GM03348 (cell line): ENCODE measurements at regions not wholly inside any gene's neighbourhood (a gene's known extent, or its start where the extent isn't known, plus 50 kb on each side); places are given as distances from the start of the nearest gene placed in this dataset.

ENCODE experiments used
- DNase-seq: peaks from one replicate; pipeline ENCODE4 v3.0.0; 2012; ENCODE audit warnings: low spot score

DNA sequence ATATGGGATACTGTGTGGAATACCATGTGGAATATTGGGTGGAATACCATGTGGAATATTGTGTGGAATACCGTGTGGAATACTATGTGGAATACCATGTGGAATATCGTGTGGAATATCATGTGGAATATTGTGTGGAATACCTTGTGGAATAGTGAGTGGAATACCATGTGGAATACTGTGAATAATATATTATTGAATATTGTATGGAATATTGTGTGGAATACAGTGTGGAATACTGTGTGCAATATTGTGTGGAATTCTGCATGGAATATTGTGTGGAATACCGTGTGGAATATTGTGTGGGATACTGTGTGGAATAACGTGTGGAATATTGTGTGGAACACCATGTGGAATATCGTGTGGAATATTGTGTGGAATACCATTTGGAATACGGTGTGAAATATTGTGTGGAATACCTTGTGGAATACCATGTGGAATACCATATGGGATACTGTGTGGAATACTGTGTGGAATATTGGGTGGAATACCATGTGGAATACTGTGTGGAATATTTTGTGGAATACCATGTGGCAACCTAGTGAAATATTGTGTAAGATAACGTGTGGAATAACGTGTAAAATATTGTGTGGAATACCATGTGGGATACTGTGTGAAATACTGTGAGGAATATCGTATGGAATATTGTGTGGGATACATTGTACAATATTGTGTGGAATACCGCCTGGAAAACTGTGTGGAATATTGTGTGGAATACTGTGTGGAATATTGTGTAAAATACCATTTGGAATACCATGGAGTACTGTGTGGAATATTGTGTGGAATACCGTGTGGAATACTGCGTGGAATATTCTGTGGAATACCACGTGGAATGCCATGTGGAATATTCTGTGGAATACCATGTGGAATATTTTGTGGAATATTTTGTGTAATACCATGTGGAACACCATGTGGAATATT, 133.9 kb upstream of the CHST15 start:
- DNase-seq, result no peak

DNA sequence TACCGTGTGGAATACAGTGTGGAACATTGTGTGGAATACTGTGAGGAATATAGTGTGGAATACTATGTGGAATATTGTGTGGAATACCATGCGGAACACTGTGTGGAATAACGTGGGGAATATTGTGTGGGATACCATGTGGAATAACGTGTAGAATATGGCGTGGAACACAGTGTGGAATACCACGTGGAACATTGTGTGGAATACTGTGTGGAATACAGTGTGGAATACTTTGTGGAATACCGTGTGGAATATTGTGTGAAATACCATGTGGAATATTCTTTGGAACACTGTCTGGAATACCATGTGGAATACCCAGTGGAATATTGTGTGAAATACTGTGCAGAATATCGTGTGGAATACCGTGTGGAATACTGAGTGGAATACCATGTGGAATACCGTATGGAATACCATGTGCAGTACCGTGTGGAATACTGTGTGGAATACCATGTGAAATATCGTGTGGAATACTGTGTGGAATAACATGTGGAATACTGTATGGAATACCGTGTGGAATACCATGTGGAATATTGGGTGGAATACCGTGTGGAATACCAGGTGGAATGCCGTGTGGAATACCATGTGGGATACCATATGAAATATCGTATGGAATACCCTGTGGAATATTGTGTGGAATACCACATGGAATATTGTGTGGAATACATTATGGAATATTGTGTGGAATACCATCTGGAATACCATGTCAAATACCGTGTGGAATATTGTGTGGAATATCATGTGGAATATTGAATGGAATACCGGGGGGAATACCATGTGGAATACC, 133.1 kb upstream of the CHST15 start:
- DNase-seq, result no peak

DNA sequence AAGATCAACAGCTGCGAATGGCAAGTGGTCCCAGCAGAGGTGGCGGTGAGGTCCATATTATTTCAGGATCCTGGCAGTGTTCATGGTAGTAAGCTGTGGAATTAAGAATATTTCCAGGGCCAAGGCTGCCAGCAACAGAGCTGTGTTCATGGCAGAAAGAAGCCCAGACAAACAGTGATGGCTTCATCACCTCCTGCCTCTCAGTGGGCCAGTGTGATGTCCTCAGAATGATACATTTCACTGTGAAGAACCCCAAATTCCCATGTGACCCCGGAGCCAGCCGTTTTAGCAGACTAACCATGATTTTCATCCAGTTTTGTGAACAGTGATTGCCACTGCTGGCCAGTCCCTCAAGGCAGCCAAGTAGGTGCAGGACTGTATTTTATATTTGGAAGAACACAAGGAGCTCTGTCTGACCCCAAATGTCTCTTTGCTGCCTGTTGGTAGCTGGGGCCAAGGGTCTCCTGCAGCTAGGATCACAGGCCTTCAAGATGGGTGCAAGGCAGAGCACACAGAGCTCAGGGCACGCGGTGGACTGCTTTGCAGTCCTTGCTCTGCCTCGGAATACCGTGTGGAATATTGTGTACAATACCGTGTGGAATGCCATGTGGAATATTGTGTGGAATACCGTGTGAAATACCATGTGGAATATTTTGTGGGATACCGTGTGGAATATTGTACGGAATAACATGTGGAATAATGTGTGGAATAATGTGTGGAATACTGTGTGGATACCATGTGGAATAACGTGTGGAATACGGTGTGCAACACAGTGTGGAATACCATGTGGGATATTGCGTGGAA, 132.3 kb upstream of the CHST15 start:
- no peak for DNase-seq

DNA sequence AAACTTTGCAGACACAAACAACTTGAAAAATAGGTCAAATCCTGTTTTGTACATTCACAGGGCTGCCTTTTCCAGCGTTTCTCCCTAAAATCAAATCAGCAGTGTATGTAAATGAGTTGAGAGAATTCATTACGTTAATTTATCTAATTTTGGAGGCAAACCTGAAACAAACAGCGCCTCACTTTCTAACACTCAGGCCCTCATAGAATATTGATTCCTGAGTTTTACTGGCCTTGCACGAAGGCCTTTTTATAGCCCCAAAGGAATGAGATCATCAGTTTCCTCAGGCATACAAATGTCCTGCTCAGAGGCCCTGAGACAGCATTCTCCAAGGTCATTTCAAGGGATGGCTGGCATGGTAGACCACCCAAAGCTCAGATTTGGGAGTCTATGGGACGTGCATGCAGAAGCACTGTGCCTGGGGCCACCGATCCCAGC, 131.7 kb upstream of the CHST15 start:
- no peak for DNase-seq

DNA sequence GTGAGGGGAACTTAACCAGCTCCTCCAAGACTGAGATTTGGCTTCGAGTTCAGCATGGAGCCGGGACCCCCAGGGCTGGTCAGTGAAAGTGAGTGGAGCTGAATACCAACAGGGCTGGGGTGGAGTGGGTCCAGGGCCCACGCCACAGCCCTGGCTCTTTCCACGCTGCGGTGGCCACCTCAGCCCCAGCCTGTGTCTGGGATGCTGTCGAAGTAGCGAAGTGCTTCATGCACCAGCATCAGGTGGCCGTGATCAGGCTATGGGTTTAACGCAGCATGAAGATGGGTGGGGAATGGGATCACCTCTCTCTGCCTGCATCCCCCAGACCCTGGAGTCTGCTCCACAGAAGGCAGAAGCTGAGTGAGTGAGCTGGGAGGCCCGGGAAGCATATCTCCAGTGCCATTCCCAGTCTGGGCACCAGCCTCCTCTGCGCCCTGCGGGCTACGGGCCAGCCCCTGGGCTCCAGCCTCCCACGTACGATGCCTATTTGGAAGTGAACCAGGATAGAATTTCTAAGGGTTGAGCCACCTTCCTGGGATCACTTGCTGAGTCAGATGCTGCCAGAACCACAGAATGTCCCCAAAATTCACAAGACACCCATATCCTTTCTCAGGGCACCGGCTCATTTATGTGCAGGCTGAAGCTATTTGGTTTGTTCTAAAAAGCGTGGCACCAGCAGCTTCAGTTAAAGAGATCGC, 131.1 kb upstream of the CHST15 start:
- DNase-seq, result no peak

DNA sequence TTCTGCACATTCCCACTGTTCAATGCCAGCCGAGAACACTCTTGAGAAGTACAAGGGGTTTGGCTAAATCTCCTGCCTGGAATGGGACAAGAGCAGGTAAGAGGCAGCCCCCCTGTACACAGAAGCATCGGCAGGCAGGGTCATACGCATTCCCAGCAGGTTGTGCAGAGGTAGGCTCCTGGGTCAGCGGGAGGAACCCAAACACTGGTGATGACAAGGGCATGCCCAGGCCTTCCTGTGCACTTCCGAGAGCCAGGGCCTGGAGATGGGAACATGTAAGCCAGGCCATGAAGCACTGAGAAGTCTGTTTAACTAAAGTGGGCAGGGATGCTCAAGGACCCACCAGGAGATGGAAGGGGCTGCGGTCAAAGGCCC, 130.3 kb upstream of the CHST15 start:
- DNase-seq, result no peak

DNA sequence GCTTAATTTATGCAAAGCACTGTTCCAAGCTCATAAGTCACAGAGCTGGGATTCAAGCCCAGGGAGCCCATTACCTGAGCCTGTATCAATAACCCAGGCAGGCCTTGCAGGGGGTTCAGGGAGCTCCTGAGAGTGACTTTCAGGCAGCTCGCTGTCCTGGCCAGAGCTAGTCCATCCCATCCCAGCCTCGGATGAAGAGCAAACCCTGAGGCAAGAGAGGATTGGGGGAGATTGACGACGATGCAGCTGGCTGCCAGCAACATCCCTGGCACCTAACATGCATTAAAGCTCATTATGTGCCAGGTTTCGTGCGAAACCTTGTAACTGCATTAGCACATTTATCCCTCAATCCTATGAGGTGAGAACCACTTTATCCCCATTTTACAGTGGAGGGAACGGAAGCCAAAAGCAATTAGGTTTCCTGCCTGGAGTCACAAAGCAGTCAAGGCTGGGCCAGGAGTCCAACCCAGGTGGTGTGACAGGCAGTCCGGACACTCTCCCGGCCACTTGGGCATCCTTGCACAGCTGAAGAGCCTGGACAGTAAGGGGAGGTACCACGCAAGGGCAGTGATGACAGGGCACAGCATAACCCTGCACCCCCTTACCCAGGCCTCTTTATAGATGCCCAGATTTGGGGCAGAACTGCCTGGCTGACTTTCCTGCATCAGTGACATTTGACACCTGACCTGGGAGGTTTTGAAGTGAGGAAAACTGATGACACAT, 129.8 kb upstream of the CHST15 start:
- no peak for DNase-seq

DNA sequence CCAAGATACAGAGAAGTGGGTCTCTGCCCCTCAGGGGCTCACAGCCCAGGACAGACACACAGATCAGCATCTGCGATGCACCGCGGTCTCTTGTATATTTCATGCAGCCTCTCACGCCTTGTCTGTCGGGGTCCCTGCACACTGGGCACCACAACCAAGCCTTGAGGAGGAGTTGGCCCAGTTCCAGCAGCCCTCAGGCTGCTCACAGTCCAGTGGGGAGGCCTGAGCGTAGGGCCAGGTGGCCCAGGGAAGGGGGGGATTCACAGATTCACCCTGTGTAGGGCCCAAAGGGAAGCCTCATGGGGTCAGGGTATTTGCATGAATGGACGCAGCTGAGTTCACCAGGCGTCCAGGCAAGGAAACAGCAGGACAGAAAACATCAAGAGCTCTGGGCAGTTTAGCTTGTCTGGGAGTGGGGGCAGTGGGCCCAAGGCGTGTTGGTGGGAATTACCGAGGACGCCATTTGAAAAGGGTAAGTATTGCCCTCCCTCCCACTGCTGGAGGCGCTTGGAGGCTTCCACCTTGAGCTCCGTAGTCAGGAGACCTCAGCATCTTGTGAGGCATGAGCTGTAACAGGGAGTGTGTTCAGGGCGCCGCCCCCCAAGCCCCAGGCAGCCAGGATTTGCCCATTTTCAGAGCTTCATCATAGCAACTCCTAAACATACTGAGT, 129.1 kb upstream of the CHST15 start:
- no peak for DNase-seq

DNA sequence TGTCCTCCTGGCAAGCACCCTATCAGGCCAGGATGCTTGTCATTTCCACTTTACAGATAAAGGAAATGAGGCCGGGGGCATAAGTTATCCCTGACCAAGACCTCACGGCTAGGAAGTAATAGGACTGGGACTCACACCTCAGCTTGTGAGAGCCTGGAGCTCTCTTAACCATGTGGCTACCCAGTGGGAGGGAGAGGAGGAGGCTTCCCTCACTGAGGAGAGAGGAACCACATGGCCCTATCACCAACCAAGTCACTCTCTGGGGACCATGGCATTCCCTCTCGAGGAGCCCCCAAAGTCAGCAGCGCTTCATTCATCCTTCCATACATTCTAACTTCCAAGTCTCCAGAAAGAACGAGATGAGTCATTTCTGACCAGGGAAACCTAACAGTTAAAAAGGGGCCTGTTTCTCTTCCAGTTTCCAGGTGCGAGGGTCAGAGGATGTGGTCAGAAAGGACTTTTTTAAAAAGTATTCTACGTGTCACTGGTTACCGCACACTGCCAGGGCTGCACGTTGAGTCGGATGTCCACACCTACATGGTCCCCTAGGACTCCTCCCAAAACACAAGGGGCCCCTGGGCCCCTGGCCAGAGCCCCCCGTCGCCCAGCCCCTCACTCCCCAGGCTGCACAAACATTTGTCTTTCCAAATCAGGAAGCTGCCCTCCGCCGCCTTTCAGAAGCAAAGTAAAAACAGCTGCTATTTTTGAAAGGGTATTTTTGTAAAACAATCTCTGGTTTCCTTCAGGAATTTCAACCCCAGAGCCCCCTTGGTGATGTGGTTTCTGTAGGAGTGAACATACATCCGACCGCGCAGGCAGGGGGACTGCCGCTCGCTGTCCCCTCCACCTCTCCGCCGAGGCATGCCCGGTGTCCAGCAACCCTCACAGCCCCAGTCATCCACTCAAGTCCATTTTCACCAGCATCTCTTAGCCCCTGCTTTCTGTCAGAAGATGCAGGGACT, 128.2 kb upstream of the CHST15 start:
- DNase-seq, result no peak

DNA sequence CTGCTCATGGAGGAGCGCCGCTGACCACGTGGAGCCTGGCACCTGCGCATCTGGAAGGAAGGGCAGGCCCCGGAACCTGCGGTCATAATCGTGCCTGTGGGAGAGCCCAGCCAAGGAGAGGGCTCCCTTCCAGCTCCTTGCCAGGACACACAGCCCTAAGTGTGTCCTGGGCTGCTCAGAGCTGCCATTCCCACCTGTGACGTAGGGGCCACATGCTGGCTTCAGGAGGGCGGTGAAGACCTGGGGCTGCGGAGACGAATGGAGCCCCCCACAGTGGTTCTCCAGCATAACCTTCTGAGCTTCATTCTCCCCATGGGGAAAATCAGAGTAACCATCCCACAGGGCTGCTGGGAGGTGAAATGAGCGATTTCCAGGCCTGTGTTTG, 127.6 kb upstream of the CHST15 start:
- no peak for DNase-seq

DNA sequence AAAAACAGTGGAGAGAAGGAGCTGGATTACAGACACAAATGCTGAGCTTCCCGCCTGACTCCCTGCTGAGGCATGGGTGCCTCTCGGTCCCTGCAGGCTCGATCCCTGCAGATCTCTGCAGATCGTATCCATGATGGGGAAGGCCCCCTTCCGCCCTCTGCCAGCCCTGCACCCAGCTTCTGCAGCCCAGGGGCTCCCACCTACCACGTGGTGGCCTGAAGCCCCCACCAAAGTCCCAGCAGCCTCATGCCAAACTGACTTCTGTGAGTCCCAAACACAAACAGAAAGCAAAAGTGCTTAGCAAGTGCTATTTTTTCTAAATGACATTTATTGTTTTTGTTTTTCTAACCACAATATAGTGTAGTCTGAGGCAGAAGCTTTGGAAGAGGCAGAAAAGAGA, 127.1 kb upstream of the CHST15 start:
- DNase-seq, result no peak

DNA sequence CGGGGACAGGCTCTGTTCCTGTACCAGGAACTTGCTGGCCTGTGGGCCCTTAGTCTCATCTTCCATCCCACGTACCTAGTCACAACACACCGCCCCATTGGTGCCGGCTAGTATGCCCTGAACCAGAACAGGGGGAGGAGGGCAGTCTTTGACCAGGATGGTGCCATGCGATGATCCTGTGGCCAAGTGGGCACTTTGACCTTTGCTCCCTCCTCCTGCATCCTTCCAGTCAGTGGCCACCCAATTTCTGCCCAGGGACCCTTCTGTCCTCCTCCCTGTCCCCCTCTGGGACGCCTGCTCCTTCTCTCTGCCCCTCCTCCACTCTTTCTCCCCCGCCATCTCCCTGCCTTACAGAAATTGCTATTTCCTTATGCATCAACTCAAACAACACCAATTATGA, 126.3 kb upstream of the CHST15 start:
- no peak for DNase-seq

DNA sequence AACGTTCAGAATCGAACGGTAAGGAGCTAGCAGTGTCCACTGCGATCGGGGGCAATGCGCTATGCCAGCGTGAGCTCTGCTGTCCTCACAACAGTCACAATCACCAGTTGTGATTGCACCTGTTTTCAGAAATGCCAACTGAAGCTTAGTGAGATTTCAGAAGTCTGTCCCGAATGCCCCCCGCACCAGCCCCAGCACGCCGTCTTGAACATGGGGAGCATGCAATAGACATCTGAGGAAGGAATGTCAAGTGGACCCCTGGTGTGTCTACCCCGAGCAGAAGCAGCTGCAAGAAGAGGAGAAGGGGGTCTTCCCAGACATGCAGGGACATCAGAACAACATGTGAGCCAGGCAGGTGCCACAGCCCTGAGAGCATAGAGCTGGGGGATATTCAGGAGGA, 125.7 kb upstream of the CHST15 start:
- no peak for DNase-seq

DNA sequence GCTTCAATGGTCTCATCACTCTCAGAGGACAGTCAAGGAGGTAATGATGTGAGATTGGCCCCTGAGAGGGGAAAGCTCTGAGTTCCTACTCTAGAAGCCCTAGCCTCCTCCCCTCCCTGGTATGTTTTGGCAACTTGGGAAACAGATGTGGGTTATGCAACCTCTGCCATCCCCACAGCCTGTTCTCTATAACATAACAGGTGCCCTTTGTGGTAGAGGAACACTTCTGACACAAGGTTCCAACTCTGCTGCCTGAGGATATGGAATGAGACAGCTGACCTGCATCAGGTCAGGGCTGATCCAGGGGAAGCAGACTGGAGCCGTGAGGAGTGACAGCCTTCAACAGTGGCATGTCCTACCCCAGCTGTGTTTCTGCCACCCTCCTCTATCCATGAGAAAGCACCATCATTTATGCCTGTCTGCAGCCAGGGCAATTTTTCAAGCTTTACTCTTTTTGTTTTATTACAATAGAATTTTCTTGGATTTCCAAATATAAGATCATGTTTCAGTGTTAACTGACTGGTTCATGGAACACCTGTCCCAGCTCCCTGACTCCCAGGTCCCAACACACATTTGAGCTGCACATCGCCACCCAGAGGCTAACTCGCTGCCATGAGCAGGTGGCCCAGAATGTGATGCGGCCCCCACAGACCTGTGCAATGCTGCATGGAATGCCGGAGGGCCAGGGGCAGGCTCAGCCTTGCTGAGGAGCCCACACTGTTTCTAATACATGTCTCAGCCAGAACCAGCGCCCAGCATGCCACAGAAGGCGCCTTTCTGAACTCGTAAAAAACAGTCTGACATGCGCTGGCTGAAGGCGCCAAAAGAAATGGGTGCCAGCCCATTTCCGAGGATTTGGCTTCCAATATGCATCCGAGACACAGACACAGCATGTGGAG, 124.8 kb upstream of the CHST15 start:
- no peak for DNase-seq

DNA sequence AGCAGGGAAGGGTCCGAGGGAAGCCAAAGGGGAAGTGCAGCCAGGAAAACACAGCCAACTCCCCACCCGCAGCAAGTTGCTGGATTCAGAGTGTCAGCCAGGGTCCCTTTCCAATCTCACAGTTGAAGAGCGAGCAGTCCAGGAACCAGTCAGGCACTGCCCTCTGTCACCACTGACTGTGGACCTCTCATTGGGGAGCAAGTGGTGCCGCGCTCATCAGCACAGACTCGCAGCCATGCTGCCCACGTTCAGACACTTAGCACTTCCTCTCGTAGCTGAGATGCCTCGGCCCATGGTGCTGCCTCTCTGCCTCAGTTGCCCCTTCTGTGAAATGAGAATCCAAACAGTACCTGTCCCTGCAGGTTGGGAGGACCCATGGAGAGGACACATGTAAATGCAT, 123.6 kb upstream of the CHST15 start:
- DNase-seq, result no peak

DNA sequence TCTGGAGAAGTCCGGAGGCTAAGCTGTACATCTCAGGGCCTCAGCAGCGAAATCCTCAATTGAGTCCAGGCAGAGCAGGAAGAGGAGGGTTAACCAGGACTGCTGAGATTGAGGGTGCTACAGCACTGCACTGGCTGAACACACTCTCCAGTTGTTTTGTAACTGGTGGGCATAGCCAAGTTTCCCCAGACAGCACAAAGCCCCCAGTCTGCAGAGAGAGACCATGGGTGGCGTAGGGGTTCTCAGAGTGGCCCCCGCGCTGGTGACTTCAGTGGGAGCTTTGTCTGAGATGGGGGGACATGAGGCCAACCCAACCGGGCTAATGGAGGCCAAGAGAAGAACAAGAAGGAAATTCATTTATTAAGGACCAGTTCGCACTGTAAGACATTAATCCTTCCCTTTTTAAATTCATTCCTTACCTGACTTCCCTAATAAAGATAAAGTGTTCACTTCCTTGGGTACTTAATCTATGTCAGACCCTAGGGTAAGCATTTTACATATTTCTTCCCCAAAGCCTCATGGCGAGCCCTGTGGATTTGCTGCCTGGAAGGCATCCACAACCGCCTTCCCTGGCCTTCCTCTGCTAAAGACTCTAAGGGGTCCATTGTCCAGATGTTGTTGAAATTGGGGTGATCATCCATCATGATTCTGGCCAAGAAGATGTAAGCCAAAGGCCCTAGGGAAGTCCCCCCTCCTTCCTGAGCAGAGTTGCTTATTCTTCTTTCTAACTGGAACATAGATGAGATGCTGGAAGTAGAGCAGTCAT, 121.4 kb upstream of the CHST15 start:
- no peak for DNase-seq

DNA sequence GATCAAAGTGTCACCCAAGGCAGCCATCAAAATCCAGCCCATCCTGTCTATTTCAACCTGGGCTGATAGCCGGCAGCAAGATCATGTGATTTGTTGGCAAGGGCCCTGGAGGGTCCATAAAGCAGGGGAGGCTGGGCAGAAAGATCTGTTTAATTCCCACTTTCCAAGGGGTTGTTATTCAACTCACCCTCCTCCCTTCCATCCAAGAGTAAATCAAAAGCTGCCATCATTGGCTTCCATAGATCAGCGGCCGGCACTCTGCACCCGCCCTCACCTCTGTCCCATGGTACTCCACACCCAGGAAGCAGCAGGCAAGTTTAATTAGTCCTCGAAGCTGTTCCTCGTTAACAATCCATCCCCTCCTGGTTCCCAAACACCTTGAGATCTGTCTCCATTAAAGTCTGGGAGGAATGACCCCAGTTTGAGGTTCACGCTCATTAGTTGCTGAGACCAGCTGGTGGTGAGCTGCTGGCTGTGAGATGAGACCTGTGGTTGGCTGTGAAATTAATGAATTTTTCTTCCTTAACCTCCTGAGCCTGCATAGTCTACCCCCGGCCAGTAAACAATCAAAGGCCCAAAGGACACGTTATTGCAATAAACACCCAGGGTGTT, 120.6 kb upstream of the CHST15 start:
- no peak for DNase-seq
